Tongue (tissue), 1 donor: ENCODE measurements at regions not wholly inside any gene's neighbourhood (a gene's known extent, or its start where the extent isn't known, plus 50 kb on each side); places are given as distances from the start of the nearest gene placed in this dataset.

Experiments used
- DNase-seq: peaks from one replicate; pipeline ENCODE4 v3.0.0-alpha.2; 2015

- DNase-seq = no peak
These were observed 362.4 kb downstream of the ALG10 start for GRCh38 chr12:34384693-34385092.

- no peak for DNase-seq
These were observed 363.7 kb downstream of the ALG10 start for GRCh38 chr12:34386016-34386415.

- no peak for DNase-seq
These were observed 364.4 kb downstream of the ALG10 start for GRCh38 chr12:34386621-34387255.

- no peak for DNase-seq
These were observed 365.7 kb downstream of the ALG10 start for GRCh38 chr12:34387711-34388635.

DNA sequence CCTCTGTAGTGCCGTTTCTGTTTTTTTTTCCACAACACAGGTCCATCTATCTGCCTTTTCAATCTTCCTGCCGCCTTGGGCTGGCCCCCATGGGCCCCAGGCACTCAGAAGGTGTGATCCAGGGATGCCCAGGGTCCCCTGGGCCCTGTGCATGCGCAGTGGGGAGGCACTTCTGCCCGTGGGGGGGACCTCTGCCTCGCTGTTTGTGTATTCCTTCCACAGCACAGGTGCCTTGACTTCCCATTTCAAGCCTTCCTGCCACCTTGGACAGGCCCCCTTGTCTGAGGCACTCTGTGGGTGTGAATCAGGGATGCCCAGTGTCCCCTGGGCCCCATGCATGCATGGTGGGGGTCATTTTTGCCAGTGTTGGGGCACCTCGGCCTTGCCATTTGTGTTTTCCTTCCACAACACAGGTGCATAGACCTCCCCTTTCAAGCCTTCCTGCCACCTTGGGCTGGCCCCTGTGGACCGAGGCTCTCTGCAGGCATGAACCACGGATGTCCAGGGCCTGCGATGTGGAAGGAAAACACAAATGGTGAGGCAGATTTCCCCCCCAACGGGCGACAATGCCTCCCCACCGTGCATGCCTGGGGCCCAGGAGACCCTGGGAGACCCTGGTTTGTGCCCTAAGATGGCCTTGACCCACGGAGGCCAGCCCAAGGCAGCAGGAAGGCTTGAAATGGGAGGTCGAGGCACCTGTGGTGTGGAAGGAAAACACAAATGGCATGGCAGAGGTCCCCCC is 366.5 kb downstream of the ALG10 start:
- DNase-seq = no peak

- no peak for DNase-seq
These were observed 367.3 kb downstream of the ALG10 start for GRCh38 chr12:34389378-34390170.

DNA sequence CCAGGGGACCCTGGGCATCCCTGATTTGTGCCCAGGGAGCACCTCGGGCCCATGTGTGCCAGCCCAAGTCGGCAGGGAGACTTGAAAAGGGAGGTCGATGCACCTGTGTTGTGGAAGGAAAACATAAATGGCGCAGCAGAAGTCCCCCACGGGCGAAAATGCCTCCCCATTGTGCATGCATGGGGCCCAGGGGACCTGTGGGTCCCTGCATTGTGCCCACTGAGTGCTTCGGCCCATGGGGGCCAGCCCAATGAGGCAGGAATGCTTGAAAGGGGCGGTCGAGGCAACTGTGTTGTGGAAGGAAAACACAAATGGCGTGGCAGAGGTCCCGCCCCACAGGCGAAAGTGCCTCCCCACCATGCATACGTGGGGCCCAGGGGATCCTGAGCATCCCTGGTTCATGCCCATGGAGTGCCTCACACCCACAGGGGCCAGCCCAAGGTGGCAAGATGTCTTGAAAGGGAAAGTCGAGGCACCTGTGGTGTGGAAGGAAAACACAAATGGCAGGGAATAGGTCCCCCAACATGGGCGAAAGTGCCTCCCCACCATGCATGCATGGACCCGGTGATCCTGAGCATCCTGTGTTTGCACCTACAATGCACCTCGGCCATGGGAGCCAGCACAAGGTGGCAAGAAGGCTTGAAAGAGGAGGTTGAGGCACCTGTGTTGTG is 368.0 kb downstream of the ALG10 start:
- no peak for DNase-seq

GRCh38 chr12:34390846-34391700 is 368.8 kb downstream of the ALG10 start:
- DNase-seq = no peak

- DNase-seq = no peak
These were observed 369.7 kb downstream of the ALG10 start for GRCh38 chr12:34391771-34392581.

DNA sequence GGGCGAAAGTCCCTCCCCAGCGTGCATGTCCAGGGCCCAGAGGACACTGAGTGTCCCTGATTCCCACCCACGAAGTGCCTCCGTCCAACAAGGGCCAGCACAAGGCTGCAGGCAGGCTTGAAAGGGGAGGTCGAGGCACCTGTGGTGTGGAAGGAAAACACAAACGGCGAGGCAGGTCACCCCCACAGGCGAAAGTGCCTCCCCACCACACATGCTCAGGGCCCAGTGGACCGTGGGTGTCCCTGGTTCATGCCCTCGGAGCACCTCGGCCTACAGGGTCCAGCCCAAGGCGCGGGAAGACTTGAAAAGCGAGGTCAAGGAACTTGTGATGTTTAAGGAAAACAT is 370.4 kb downstream of the ALG10 start:
- no peak for DNase-seq

GRCh38 chr12:34393086-34393820 is 371.0 kb downstream of the ALG10 start:
- no peak for DNase-seq

- DNase-seq = no peak
These were observed 371.5 kb downstream of the ALG10 start for GRCh38 chr12:34393821-34394150.

GRCh38 chr12:34394211-34395055 is 372.1 kb downstream of the ALG10 start:
- no peak for DNase-seq

- DNase-seq = no peak
These were observed 373.0 kb downstream of the ALG10 start for GRCh38 chr12:34395056-34396005.

DNA sequence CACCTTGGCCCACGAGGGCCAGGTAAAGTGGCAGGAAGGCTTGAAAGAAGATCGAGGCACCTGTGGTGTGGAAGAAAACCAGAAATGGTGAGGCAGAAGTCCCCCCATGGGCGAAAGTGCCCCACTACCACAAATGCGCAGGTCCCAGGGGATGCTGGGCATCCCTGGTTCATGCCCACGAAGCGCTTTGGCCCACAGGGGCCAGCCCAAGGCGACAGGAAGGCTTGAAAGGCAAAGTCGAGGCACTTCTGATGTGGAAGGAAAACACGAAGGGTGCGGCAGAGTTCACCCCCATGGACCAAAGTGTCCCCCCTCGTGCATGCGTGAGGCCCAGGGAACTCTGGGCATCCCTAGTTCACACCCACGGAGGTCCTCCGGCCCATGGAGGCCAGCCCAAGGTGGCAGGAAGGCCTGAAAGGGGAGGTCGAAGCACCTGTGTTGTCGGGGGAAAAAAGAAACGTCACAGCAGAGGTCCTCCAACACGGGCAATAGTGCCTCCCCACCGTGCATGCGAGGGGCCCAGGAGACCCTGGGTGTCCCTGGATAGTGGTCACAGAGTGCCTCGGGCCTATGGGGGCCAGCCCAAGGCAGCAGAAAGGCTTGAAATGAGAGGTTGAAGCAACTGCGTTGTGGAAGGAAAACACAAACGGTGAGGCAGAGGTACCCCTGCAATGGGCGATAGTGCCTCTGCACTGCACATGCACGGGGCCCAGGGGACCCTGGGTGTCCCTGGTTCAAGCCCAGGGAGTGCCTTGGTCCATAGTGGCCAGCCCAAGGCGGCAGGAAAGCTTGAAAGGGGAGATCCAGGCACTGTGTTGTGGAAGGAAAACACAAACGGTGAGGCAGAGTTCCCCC is 373.9 kb downstream of the ALG10 start:
- DNase-seq = no peak
